ENCODE measurements at regions not wholly inside any gene's neighbourhood (a gene's known extent, or its start where the extent isn't known, plus 50 kb on each side); places are given as distances from the start of the nearest gene placed in this dataset.
"Not testable (repeated sequence)": the region's sequence is repeated elsewhere in the genome, so short reads cannot be mapped to it uniquely, and the experiment has no call there.

- FAIRE-seq, result peak; percentile 73
These were observed 106.0 kb downstream of the MEX3B start for GRCh38 chr15:81939604-81940440.

GRCh38 chr15:81937189-81937588 lies 108.6 kb downstream of the MEX3B start:
- no peak for FAIRE-seq

GRCh38 chr15:81930582-81931369 lies 115.0 kb downstream of the MEX3B start:
- FAIRE-seq, result no peak

- no peak for FAIRE-seq
These were observed 116.3 kb downstream of the MEX3B start for GRCh38 chr15:81929557-81929956.

GRCh38 chr15:81926981-81927380 lies 118.8 kb downstream of the MEX3B start:
- FAIRE-seq, result no peak

GRCh38 chr15:81924729-81925128 lies 121.1 kb downstream of the MEX3B start:
- FAIRE-seq, result no peak

GRCh38 chr15:81923561-81924350 lies 122.1 kb downstream of the MEX3B start:
- no peak for FAIRE-seq

GRCh38 chr15:81922143-81922542 lies 123.7 kb downstream of the MEX3B start:
- FAIRE-seq, result no peak

- no peak for FAIRE-seq
These were observed 124.7 kb downstream of the MEX3B start for GRCh38 chr15:81921163-81921562.

- not testable (repeated sequence) for FAIRE-seq
These were observed 127.1 kb downstream of the MEX3B start for GRCh38 chr15:81918767-81919166.

- FAIRE-seq, result no peak
These were observed 129.4 kb downstream of the MEX3B start for GRCh38 chr15:81916451-81916850.

GRCh38 chr15:81915990-81916389 lies 129.8 kb downstream of the MEX3B start:
- FAIRE-seq, result no peak

GRCh38 chr15:81914734-81915256 lies 131.0 kb downstream of the MEX3B start:
- no peak for FAIRE-seq

GRCh38 chr15:81914333-81914732 lies 131.5 kb downstream of the MEX3B start:
- no peak for FAIRE-seq

GRCh38 chr15:81911022-81911971 lies 134.5 kb downstream of the MEX3B start:
- FAIRE-seq, result no peak

- FAIRE-seq, result no peak
These were observed 135.3 kb downstream of the MEX3B start for GRCh38 chr15:81910355-81911021.

- no peak for FAIRE-seq
These were observed 136.8 kb downstream of the MEX3B start for GRCh38 chr15:81909011-81909358.

- FAIRE-seq, result no peak
These were observed 137.7 kb downstream of the MEX3B start for GRCh38 chr15:81908111-81908510.

- FAIRE-seq, result no peak
These were observed 138.3 kb downstream of the MEX3B start for GRCh38 chr15:81907521-81907920.

- no peak for FAIRE-seq
These were observed 139.9 kb downstream of the MEX3B start for GRCh38 chr15:81905889-81906288.

GRCh38 chr15:81901319-81901718 lies 144.5 kb downstream of the MEX3B start:
- no peak for FAIRE-seq

Data from TTC549 (cell line).